ENCODE measurements at regions not wholly inside any gene's neighbourhood (a gene's known extent, or its start where the extent isn't known, plus 50 kb on each side); places are given as distances from the start of the nearest gene placed in this dataset.

- DNase-seq = no peak
These were observed 243.6 kb downstream of the ARRDC4 start for GRCh38 chr15:98203872-98204660.

DNA sequence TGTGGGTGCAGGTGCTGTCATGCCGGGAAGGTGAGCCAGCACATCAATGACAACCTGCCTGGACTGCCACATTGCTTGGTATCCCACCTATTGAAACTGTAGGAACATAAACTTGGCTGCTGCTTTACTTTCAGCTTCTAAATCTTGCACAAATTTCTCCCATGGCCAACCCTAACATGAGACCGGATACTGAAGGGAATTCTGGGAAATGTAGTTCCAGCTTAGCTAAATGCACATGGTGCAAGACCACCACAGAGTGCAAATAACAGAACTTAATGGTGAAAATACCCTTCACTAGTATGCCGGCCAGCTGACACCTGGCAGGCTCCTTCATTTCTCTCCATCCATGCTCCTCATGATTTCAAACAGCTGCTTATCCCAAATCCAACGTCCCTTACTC is 247.4 kb downstream of the ARRDC4 start:
- DNase-seq = no peak

DNA sequence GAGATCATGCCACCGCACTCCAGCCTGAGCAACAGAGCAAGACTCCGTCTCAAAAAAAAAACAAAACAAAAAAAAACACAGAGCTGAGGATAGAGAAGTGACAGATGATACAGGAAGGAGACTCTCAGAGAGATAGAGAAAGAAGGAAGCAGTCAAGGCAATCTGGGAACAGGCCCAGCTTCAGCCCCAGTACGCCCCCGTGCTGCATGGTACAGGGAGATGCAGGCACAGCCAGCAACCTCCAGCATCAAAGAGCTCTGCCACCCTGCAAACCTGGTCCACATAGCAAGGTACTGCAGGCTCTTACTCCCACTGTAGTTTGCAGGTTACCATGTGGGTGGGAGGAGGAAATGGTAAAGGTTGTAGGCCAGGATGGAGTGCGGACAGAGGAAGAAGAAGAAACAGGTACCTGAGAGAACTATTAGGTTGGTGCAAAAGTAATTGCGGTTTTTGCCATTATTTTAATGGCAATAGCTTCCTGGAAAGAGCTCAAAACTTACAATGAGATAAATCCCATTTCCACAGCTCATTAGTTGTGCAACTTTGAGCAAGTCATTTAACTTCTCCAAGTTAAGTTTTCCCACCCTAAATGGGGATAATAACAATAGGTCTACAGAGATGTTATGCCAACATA is 253.0 kb downstream of the ARRDC4 start:
- DNase-seq = no peak

- no peak for DNase-seq
These were observed 255.7 kb downstream of the ARRDC4 start for GRCh38 chr15:98216166-98216565.

- DNase-seq = no peak
These were observed 256.9 kb downstream of the ARRDC4 start for GRCh38 chr15:98217356-98217755.

DNA sequence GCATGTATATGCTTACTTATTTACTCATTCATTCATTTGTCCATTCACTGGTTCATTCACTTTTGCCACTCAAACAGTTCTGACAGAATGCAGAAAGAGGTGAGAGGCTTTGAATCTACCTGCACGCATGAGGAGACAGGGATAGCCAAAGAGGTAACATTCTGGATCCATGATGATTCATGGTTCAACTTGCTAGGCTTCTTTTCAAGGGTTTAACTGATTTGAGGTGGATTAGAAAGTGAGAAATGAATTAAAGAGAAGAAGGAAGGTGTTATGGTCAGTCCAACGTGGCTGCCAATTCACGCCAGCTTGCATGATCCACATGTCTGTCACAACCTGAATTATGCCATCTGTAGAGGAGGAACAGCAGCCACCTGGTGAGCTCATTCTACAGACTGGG is 260.6 kb downstream of the ARRDC4 start:
- DNase-seq = no peak

- no peak for DNase-seq
These were observed 261.1 kb downstream of the ARRDC4 start for GRCh38 chr15:98221577-98221976.

GRCh38 chr15:98226149-98226548 is 265.6 kb downstream of the ARRDC4 start:
- no peak for DNase-seq

DNA sequence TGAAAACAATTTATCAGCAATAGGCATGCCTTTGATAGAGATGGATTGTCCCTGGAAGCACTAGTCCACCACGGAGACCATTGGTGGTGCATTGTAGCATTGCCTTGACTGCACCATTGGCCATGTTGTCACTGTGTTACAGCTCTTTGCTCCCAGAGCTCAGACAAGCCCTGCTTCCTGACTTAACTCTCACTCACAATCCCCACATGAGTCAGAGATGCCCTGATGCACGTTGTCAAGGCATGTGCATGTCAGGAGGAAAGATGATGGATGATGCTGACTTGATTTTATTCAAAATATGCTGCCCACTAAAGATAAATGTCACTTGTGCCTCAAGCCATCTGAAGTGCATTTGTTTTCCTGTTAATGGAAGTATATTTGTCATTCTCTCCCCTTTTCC is 266.1 kb downstream of the ARRDC4 start:
- DNase-seq = no peak

GRCh38 chr15:98228846-98229245 is 268.3 kb downstream of the ARRDC4 start:
- DNase-seq = no peak

GRCh38 chr15:98230975-98231374 is 270.5 kb downstream of the ARRDC4 start:
- DNase-seq = no peak

DNA sequence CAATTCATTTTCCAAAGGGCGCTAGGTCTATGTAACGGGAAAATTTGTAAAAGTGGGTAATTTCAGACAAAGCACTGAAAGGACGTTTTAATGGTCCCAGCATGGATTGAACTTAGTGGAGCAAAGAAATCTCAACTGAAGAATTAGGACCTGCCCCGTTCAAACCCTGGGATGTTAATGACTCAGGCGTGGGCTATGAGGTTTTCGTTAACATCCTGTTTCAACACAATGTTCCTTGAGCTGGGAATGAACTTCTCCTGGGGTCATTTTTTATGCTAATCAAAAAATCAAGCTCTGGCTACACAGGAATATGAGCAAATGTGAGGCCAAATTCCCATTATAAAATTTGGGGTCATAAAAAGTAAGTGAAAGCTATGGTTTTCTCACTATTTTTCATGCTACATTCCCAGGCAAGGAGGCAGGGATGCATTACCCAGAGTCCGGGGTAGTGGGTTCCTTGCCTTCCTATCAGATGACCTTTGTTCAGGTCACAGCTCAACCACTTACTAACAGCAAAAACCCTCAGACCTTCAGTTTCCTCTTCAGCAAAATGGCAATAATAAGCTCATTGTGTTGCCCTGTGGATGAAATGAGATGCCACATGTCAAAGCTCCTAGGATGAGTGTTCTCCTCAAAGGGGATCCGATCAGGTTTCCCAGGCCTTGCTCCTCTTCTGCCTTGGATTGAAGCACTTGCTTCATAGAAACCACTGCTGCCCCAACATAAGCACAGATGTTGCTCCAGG is 271.4 kb downstream of the ARRDC4 start:
- DNase-seq = no peak

DNA sequence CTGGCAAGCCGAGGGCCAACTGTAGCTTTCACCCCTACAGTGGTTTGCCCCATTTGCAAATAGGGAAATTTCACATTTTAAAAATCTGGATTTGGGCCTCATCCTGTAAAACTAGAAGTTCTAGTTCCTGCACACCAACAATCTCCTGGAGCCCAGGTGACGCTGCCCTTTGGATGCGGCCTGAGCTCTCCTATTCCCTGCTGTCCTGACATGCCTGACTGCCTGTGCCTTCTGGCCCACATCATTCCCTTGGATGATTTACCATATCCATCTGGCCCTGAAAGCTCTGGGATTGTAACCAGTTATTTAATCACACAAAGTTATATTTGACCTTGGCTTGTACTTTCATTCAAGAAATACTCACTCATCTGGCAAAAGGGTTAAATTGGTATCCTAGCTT is 272.3 kb downstream of the ARRDC4 start:
- DNase-seq = no peak

- no peak for DNase-seq
These were observed 273.4 kb downstream of the ARRDC4 start for GRCh38 chr15:98233873-98234272.

DNA sequence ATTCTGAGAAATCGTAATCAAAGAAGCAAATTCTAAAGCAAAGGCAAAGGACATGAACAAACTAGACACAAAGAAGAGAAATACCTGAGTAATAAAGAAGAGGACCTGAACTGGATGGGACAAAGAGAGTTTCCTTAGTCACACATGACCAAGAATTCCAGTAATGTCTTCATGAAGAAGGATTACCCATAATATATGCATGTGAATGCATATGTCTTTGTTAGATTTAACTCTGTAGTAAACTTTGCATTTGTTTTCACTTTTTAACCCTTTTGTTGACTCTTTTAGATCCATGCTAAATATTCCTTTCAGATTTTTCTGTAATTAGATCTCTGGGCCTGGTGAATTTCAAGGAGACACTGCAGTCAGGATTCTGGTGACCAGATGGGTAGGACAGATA is 279.8 kb downstream of the ARRDC4 start:
- no peak for DNase-seq

DNA sequence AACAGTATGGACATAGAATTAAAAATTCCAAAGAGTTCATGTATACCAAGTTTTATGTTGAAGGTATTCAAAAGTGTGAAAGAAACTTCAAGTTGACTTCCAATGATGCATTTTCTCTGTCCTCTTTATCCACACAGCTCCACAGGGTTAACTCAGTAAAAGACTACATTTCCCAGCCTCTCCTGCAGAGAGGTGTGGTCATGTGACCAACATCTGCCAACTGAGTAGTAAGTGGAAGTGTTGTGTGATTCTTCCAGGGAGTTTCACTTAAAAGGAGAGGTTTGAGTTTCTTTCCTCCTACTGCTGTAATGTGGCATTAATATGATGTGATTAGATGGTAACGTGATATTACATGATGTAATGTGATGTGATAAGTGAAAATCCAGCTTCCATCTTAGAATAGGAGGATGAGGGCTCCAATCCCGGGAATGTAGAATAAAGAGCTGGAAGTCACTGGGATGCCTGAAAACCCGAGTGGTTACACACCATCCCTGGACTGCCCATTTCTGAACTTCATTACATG is 280.6 kb downstream of the ARRDC4 start:
- DNase-seq = no peak

- no peak for DNase-seq
These were observed 296.8 kb downstream of the ARRDC4 start for GRCh38 chr15:98257290-98257689.

DNA sequence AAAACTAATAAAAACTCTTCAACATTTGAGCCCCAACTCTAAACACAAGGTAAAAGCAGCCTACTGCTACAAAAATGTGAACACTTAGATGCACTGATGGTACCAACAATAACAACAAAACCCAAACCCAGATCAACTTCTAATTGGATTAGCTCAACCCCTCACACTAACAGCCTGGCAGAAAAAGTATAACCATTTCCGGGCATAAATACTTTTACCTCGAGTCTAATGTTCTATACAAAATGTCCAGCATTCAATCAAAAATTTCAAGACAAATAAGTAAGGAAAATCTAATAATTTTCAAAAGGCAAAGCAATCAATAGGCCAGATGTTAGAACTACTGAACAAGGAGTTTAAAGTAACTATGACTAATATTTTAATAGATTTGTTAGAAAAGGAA is 303.3 kb downstream of the ARRDC4 start:
- no peak for DNase-seq

DNA sequence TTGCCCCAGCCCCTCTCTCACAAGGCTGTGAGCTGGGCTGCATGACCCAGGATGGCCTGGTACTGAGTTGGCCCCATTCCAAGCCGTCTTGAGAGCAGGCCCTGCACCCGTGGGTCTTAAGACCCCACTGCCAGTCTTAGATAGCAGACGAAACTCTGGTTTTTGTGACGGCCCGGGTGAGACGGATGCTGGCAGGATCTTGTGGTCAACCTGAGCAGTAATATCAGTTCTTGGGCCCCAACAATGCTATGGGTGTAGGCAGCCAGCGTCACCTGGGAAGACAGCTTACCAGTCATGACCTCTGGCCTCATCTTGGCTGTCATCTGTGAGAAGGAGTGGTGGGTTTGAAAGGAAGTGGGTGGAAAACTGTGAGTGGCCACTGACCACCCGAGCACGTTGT is 305.8 kb downstream of the ARRDC4 start:
- DNase-seq = no peak

DNA sequence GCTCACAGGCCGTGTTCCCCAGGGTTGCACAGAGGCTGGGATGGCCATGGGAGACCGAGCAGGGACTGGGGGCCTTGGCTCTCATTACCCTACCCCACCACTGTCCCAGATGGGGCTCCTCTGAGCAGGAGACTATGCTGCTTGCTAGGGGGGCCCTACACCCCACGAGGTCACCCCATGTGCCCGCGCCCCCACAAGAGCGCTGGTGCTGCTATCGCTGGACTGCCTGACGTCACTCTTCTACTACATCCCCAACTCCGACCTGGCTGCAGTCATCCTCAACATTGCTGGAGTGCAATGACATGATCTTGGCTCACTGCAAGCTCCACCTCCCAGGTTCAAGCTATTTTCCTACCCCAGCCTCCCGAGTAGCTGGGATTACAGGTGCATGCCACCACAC is 307.7 kb downstream of the ARRDC4 start:
- DNase-seq = no peak

GRCh38 chr15:98272625-98273024 is 312.1 kb downstream of the ARRDC4 start:
- DNase-seq = no peak

GRCh38 chr15:98276018-98276417 is 315.5 kb downstream of the ARRDC4 start:
- no peak for DNase-seq

DNA sequence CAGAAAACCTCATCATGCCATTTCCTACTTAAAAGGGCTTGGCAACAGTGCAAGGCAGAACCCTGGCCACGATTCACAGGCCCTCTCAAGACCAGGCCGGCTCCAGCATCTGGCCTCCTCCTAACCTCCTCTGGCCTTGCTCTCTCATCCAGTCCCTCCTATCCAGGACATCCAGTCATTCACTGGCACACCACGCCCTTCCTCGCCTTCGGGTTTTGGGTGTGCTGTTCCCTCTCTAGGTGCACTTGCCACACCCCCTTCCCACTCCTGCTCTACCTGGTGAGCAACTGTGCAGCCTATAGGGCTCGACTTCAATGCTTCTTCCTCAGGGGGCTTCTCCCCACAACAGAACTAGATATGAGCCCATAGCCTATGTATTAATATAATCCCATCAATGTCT is 317.1 kb downstream of the ARRDC4 start:
- no peak for DNase-seq

Measured in stimulated activated CD4-positive, alpha-beta T cell treated with anti-CD3 and anti-CD28 coated beads, Interleukin-4, amount 100 ng/mL, for 24 hours (primary cell).